ENCODE measurements at regions not wholly inside any gene's neighbourhood (a gene's known extent, or its start where the extent isn't known, plus 50 kb on each side); places are given as distances from the start of the nearest gene placed in this dataset.

GRCh38 chr6:27840572-27840971 is 71.6 kb downstream of the OR2B2 start:
- TF ChIP-seq, protein P1, sequence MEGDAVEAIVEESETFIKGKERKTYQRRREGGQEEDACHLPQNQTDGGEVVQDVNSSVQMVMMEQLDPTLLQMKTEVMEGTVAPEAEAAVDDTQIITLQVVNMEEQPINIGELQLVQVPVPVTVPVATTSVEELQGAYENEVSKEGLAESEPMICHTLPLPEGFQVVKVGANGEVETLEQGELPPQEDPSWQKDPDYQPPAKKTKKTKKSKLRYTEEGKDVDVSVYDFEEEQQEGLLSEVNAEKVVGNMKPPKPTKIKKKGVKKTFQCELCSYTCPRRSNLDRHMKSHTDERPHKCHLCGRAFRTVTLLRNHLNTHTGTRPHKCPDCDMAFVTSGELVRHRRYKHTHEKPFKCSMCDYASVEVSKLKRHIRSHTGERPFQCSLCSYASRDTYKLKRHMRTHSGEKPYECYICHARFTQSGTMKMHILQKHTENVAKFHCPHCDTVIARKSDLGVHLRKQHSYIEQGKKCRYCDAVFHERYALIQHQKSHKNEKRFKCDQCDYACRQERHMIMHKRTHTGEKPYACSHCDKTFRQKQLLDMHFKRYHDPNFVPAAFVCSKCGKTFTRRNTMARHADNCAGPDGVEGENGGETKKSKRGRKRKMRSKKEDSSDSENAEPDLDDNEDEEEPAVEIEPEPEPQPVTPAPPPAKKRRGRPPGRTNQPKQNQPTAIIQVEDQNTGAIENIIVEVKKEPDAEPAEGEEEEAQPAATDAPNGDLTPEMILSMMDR (IDR thresholded peaks at IDR 0.05): no peak
- TF ChIP-seq POLR2A (IDR thresholded peaks at IDR 0.05): no peak

All from adrenal gland (tissue), 5 donors.